GM18502 (cell line): ENCODE measurements at regions not wholly inside any gene's neighbourhood (a gene's known extent, or its start where the extent isn't known, plus 50 kb on each side); places are given as distances from the start of the nearest gene placed in this dataset.

Experiments used
- ATAC-seq: cut with Tn5 transposase; IDR thresholded peaks from one replicate; pipeline ENCODE4 v1.9.1; 2021; ENCODE audit warnings: mild to moderate bottlenecking; ENCODE audit not compliant: unreplicated experiment, poor library complexity

DNA sequence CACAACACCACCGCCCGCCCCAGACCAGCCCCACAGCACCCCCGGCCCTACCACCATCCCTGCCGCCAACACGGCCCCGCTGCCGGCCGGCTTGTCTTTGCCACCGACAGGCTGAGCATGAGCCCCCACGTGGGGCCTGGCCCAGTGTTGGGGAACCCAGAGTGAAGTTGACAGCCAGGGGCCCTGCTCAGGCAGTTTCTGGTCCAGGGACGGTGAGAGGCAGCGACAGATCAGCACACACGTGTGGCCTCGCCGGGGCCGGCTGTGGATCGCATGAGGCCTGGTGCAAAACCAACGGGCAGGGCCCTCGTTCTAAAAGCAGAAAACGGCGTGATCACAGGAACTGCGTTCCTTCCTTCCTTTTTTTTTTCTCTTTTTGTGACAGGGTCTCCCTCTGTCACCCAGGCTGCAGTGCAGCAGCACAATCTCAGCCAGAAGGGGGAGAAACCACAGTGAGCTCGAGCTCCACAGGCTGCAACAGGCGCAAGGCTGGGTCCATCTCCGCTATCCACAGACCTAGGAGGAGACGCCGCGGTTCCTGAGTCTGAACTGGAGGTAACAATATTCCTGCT, 50.5 kb upstream of the FBRSL1 start:
- ATAC-seq, result no peak

GRCh38 chr12:132438726-132439125, 51.2 kb upstream of the FBRSL1 start:
- no peak for ATAC-seq

DNA sequence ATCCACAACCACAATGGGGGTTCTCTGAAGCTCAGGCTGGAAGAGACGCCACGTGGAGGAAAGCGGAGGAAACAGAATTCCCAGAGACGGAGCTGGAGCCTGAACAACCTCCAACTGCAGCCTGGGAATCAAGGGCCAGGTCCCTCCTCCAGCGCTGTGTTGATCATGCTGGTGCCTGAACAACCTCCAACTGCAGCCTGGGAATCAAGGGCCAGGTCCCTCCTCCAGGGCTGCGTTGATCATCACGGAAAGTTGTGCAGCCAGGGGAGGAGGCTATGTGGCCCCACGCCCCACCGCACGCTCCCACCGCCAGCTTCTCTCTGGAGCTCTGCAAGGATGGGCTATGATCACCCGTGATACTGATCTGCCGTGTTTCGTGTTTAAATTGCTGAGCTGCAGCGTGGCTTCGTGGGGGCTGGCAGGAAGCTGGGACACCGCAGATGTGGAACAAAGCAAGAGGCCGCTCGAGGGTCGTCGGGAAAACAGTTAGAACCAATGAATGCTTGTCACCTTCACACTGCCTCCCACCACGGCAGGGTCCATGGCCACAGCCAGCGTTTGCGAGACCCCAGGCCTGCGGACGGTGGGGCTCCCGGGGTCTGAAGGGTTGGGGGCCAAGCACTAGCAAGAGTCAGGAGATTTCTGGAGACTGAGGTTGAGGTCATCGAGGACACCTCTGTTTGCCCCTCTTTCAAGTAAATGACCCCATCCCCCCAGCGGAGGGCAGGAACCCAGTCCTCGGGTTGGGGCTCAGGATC, 51.8 kb upstream of the FBRSL1 start:
- ATAC-seq, result no peak

DNA sequence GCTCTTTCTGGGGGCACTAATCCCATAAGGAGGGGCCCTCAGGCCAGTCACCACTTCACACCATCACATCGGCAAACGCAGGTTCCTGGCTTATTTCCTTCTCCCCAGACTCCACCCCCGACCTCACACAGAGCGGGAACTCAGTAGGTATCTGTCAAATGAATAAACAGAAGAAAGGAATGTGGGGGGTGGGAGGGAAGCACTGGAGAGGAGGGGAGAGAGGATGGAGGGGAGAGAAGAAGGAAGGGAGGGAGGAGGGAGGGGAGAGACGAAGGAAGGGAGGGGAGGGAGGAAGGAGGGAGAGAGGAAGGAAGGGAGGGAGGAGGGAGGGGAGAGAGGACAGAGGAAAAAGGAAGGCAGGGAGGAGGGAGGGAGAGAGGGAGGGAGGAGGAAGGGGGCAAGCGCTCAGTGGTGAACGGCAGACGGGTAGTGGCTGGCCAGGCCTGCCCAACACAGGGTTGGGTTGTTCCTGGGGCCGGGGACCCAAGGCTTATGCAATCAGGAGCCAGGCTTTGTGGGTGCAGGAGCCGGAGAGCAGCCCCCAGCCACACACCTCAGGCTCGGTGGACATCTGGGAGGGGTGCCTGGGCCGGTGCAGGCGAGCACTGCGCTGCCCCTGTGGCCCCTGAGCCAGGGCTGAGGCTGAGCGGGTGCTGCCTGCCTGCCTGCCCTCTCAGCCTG, 52.6 kb upstream of the FBRSL1 start:
- ATAC-seq, result no peak

DNA sequence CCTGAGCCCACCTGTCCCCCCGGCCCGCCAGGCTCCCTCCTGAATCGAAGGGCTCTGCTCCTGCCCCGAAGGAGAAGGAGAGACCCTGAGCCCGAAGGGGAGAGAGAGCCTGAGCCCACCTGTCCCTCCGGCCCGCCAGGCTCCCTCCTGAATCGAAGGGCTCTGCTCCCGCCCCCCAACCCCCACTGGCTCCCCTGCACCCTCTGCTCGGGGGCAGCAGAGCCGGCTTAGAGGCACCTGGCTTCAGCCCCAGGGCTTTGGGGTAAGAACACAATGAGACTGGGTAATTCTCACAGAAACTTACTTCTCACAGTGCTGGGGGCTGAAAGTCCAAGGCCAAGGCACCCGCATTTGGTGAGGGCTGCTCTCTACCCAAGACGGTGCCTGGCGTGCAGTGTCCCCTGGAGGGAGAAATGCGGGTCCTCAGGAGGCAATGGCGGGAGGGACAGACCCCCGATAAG, 53.1 kb upstream of the FBRSL1 start:
- no peak for ATAC-seq

GRCh38 chr12:132435486-132436187, 54.3 kb upstream of the FBRSL1 start:
- no peak for ATAC-seq

GRCh38 chr12:132433641-132434395, 56.1 kb upstream of the FBRSL1 start:
- ATAC-seq, result no peak

- no peak for ATAC-seq
These were observed 57.0 kb upstream of the FBRSL1 start for GRCh38 chr12:132432721-132433577.

DNA sequence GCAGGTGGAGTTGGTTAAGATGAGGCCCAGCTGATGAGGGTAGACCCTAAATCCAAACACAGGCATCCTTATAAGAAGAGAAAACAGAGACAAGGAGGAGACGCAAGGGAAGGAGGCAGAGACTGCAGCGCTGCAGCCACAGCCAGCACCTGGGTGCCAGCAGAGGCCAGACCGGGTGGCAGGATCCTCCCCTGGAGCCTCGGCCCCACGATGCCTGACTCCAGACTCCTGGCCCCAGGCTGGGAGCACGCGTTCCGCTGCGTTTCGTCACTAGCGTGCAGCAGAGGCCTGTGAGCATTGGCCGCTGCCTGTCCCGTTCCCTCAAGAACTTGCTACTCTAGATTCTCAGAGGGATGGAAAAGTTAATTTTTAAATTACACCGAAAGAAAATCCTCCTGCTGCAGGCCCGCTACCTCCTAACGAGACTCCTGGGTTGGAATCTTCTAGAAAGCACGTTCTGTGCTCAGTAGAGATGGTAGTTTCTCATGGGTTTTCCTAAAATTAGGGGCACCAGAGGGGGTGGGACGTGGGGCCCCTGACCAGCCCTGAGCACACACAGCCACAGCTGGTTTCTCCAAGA, 57.7 kb upstream of the FBRSL1 start:
- ATAC-seq, result no peak

DNA sequence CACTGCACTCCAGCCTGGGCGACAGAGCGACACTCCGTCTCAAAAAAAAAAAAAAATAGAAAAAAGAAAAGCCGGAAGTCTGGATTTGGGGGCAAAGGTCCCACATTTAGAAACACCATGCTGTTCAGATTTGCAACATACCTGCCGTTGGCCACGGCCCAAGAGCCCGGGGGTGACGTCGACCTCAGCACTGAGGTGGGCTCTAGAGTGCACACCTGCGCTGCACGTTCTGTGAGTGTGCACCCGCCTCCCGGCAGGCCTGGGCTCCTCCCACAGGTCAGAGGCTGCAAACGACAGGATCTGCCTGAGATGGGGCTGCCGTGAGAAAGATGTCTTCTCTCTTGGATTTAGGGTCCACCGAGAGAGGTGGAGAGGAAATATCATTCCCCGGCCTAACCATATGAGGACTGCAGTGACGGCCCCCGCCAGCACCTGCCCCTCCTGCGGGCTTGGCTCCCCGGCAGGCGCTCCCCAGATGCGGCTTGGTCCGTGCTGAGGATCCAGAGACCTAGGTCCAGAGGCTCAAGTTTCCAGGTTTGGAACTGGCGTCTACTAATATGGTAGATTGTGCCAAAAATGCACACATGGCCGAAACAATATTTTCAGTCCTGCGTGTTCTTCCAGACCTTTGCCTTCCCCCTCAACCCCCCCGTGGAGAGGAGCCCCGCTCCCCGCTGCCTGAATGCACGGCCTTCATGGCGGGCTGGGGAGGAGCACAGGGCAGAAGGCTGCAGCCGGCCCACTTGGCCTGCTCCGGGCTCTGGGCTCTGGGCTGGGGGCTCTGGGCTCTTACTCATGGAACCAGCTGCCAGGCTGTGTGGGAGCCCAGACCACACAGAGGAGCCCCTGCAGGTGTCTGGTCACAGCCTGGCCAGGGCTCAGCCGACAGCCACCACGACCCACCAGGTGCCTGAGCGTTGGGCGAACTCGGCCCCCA, 58.8 kb upstream of the FBRSL1 start:
- no peak for ATAC-seq

GRCh38 chr12:132429946-132430643, 59.9 kb upstream of the FBRSL1 start:
- no peak for ATAC-seq

- no peak for ATAC-seq
These were observed 60.4 kb upstream of the FBRSL1 start for GRCh38 chr12:132429602-132429945.

DNA sequence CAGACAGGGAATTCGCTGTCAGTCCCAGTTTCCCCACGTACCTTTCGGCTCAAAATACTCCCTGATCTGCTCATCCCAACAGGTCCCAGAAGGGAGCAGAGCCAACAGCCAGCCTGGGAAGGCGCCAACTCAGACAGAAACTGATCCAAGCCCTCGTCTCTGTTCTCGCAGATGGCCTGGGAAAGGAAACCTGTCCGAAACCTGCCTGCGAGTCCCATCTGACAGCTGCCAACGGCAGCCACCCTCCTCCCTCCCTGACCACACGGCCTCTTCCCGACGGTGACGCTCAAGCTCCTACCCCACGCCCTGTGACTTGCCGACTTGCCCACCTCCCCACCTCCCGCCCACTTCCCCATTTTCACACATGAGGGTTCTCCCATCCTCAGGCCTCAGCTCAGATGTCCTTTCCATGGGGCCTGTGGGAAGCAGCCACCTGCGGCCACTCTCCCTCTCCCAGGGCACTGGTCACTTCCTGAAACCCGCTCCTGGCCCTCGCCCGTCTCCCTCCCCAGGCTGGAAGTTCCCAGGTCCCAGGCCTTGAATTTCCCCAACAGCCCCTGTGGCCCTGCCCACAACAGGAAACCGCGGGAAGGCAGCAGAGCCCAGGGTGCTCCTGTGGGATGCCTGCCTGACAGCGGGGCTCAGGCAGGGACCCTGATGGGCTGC, 60.9 kb upstream of the FBRSL1 start:
- ATAC-seq, result no peak

DNA sequence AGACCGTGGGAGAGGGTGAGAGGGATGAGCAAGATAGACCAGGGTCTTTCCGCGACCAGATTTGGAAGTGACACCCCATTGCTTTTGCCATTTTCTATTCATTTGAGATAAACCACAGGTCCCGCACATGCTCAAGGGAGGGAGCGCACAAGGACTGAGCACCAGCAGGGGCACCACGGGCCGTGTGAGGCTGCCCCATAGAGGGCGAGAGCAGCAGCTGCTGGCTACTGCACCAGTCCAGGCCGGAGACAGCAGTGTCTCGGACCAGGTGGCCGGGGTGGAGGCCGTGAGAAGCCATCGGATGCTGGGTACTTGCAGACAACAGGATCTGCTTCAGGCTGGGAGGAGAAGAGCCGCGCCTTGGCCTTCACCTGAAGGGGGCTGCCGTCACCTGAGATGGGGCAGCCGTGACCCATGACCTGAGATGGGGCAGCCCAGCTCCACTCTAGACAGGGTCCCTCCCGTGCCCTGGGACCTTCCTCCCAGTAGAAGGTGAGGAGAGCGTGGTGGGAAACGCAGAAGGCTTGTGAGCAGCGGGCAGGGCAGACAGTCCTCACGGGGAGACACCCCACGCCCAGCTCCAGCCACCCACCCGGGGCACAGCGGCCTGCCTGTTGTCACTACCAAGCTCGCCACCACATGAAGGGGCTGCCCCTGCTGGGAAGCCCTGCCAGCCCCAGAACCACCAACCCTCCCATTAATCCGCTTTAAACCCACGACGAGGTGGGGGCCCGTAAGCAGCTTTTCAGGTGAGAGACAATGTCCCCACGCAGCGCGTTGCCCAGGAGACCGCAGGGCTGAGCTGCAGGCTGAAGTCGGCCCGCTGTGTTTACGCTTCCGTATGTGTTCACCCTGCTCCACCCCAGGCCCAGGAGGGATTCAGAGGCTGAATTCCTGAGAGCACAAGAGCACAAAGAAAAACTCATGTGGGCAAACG, 61.7 kb upstream of the FBRSL1 start:
- no peak for ATAC-seq

- no peak for ATAC-seq
These were observed 62.7 kb upstream of the FBRSL1 start for GRCh38 chr12:132427174-132427768.
